Gastrocnemius medialis (tissue), 4 donors: ENCODE measurements at regions not wholly inside any gene's neighbourhood (a gene's known extent, or its start where the extent isn't known, plus 50 kb on each side); places are given as distances from the start of the nearest gene placed in this dataset.

ENCODE experiments used
- POLR2A ChIP-seq, 2 donors: fragments of 450-650 bp; IDR thresholded peaks; one replicate each; pipeline ENCODE4 v1.6.1; 2017; ENCODE audit warnings: antibody characterized with exemption in 2 of 2, mild to moderate bottlenecking in 2 of 2, moderate library complexity in 2 of 2
- TF ChIP-seq, protein P1 (sequence below), 5 experiments: fragments of 450-650 bp in 3 of 5; fragments of 200-600 bp in 2 of 5; sonication (generic) in 2 of 5; IDR thresholded peaks in 4 of 5; conservative IDR thresholded peaks in 1 of 5; 1 replicate in 4 of 5; 2 replicates in 1 of 5; pipeline ENCODE4 v1.5.1; 2016 to 2019; ENCODE audit warnings: antibody characterized with exemption in 5 of 5, mild to moderate bottlenecking in 3 of 5, moderate library complexity in 3 of 5

- TF ChIP-seq, protein P1, sequence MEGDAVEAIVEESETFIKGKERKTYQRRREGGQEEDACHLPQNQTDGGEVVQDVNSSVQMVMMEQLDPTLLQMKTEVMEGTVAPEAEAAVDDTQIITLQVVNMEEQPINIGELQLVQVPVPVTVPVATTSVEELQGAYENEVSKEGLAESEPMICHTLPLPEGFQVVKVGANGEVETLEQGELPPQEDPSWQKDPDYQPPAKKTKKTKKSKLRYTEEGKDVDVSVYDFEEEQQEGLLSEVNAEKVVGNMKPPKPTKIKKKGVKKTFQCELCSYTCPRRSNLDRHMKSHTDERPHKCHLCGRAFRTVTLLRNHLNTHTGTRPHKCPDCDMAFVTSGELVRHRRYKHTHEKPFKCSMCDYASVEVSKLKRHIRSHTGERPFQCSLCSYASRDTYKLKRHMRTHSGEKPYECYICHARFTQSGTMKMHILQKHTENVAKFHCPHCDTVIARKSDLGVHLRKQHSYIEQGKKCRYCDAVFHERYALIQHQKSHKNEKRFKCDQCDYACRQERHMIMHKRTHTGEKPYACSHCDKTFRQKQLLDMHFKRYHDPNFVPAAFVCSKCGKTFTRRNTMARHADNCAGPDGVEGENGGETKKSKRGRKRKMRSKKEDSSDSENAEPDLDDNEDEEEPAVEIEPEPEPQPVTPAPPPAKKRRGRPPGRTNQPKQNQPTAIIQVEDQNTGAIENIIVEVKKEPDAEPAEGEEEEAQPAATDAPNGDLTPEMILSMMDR (IDR thresholded peaks at IDR 0.05 in 4 of 5, conservative IDR thresholded peaks at IDR 0.05 in 1 of 5) = no peak
- TF ChIP-seq POLR2A (IDR thresholded peaks at IDR 0.05) = no peak
These were observed 64.7 kb downstream of the IFNG start for GRCh38 chr12:68094645-68095395.
